LNCAP (cell line): ENCODE measurements at regions not wholly inside any gene's neighbourhood (a gene's known extent, or its start where the extent isn't known, plus 50 kb on each side); places are given as distances from the start of the nearest gene placed in this dataset.

Experiments used
- TF ChIP-seq, protein P1 (sequence below): fragments of 450-650 bp; IDR thresholded peaks from 2 replicates; pipeline ENCODE4 v1.5.1; 2017; ENCODE audit warnings: mild to moderate bottlenecking

DNA sequence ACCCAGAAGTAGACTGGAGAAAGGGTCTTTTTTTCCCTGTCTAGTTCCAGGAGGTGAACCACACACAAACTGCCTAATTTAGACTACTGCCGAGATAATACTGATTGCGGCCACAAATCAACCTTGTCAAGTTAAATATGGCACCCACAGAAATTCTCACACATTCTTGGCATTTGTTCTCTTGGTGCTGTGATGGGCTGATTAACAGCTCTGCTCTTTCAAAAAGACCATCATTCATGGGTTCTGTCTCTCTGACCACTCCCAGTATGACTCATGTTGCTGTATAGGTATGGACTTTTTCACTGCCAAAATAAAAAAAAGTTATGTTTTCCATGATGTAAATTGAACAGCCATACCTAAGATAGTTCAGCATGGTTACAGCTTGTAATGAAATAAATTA, 1003.5 kb upstream of the LCORL start:
- TF ChIP-seq, protein P1, sequence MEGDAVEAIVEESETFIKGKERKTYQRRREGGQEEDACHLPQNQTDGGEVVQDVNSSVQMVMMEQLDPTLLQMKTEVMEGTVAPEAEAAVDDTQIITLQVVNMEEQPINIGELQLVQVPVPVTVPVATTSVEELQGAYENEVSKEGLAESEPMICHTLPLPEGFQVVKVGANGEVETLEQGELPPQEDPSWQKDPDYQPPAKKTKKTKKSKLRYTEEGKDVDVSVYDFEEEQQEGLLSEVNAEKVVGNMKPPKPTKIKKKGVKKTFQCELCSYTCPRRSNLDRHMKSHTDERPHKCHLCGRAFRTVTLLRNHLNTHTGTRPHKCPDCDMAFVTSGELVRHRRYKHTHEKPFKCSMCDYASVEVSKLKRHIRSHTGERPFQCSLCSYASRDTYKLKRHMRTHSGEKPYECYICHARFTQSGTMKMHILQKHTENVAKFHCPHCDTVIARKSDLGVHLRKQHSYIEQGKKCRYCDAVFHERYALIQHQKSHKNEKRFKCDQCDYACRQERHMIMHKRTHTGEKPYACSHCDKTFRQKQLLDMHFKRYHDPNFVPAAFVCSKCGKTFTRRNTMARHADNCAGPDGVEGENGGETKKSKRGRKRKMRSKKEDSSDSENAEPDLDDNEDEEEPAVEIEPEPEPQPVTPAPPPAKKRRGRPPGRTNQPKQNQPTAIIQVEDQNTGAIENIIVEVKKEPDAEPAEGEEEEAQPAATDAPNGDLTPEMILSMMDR = no peak

DNA sequence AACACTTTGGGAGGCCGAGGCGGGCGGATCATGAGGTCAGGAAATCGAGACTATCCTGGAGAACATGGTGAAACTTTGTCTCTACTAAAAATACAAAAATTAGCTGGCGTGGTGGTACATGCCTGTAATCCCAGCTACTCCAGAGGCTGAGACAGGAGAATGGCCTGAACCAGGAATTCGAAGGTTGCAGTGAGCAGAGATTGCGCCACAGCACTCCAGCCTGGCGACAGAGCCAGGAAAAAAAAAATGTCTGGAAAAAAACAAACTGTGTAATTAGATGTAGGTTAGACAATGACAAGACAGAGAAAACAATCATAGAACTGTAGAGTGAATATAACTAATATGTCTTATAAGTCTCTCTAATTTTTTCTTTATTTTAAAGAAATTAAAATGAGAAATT, 1002.5 kb upstream of the LCORL start:
- TF ChIP-seq, protein P1 = no peak

DNA sequence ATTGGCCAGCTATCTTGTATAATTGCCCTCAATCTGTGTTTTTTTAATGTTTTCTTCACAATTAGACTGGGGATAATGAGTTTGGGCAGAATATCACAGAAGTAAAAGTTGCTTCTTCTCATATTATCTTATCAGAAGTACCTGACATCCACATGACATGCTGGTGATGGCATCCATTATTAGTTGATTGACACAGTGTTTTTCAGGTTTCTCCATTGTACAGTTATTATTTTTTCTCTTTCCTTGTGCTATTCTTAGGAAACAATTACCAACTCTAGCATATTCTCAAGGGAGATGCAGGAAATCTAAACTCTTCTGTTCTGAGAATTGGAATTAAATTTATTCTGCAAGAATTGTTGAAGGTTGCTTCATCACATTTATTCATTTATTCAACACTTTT, 1000.1 kb upstream of the LCORL start:
- TF ChIP-seq, protein P1 = no peak

DNA sequence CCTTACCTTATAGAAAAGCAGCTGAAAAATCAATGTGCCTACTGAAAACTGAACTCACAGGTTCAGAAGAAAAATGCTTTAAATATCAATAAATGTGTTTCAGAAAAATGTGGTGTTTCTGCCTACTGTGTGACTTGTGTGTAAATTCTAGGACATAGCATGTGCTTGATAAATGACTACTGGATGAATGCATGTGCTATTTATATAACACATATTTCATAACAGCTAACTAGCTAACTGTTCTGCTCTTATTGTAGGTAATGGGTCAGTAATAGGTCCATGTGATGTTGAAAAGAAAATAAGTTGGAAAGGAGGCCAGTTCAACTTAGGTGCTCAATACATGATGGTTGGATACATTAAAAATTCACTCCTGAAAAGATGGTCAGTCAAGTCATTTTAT, 993.0 kb upstream of the LCORL start:
- TF ChIP-seq, protein P1 = no peak

DNA sequence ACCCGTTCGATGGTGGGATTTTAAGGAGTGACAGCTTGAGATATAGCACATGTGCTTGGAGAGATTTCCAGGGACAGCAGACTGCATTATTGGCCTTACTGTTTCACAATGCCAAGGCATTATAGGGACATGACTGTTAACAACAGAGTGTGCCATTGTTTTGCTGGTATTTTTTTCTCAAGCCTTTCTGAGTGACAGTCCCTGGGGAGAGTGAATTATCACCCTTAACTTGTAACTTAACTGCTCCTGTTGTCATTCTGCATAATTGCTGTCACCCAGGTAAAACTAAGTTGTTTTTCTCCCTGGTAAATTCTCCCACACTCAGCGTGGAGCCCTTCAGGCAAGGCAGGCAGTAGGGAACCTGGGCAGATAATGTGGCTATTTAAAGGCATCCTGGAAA, 989.2 kb upstream of the LCORL start:
- TF ChIP-seq, protein P1 = no peak

DNA sequence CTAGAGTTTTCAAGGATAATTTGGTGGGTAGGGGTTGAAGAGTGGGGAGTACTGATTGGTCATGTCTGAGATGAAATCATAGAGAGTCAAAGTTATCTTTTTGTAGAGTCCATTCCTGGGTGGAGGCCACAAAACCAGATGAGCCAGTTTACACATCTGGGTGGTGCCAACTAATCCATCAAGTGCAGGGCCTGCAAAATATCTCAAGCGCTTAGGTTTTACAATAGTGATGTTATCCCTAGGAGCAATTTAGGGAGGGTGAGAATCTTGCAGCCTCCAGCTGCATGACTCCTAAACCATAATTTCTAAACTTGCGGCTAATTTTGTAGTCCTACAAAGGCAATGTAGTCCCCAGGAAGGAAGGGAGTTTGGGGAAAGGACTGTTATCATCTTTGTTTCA, 988.3 kb upstream of the LCORL start:
- TF ChIP-seq, protein P1 = no peak

DNA sequence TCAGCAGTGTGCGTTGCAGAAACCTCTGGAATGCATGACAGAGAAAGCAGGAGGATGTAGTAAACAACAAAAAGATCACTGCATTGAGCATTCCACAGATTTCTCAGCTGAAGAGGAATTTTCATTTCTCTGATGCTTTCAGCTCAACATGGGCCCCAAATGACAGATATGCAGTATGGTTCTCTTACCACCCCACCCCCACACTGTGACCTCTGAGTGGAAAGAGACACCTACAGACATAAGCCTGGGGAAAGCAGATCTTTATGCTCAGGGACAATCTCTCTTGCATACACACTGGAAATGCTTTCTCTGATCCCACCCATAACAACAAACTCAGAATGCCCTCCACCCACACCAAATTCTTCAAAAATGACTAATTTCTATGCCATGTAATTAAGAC, 983.7 kb upstream of the LCORL start:
- TF ChIP-seq, protein P1 = no peak

DNA sequence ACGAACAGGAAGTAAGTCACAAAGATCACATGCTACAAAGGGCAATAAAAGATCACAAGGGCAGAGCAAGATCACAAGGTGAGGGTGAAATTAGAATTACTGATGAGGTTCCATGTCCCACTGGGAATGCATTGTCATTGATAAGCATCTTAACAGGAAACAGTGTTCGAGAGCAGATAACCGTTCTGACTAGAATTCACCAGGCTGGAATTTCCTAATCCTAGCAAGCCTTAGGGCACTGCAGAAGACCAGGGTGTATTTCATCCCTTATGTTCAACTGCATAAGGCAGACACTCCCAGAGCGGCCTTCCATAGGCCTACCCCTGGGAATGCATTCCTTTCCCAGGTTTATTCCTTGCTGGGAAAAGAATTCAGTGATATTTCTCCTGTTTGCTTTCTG, 980.6 kb upstream of the LCORL start:
- TF ChIP-seq, protein P1 = no peak
